CD14-positive monocyte (primary cell): ENCODE measurements at regions not wholly inside any gene's neighbourhood (a gene's known extent, or its start where the extent isn't known, plus 50 kb on each side); places are given as distances from the start of the nearest gene placed in this dataset.

Experiments used
- DNase-seq, 3 donors: peaks; one replicate each; pipeline ENCODE4 v3.0.0-alpha.2; 2011 to 2022
- H2AFZ ChIP-seq: 2 replicates; pipeline ENCODE4 v1.6.0; 2012; ENCODE audit warnings: mild to moderate bottlenecking, low read depth, low read length, inconsistent platforms; ENCODE audit not compliant: insufficient read depth, poor library complexity, severe bottlenecking
- H3K27ac ChIP-seq, 2 donors: 1 replicate in 1 of 2; 2 replicates in 1 of 2; pipeline ENCODE4 v1.5.1; 2012 to 2013; ENCODE audit warnings: low read length in 2 of 2, control low read depth in 1 of 2, inconsistent platforms in 1 of 2, low read depth in 1 of 2, mild to moderate bottlenecking in 1 of 2
- H3K27me3 ChIP-seq, 2 donors: one replicate each; pipeline versions ENCODE4 v1.6.0 to v1.6.1; 2011 to 2013; ENCODE audit warnings: low read length in 2 of 2; ENCODE audit not compliant: control insufficient read depth in 2 of 2, insufficient read depth in 2 of 2
- H3K36me3 ChIP-seq, 2 donors: replicated peaks in 1 of 2; 1 replicate in 1 of 2; 2 replicates in 1 of 2; pipeline versions ENCODE4 v1.5.1 to v1.6.1; 2012 to 2013; ENCODE audit warnings: low read length in 2 of 2, control low read depth in 1 of 2, inconsistent platforms in 1 of 2, mild to moderate bottlenecking in 1 of 2; ENCODE audit not compliant: insufficient read depth in 2 of 2, control insufficient read depth in 1 of 2
- H3K4me1 ChIP-seq, 2 donors: 1 replicate in 1 of 2; 2 replicates in 1 of 2; pipeline versions ENCODE4 v1.5.1 to v1.6.1; 2012 to 2013; ENCODE audit warnings: low read length in 2 of 2, control low read depth in 1 of 2, inconsistent platforms in 1 of 2, mild to moderate bottlenecking in 1 of 2, moderate library complexity in 1 of 2; ENCODE audit not compliant: insufficient read depth in 2 of 2, control insufficient read depth in 1 of 2
- H3K4me2 ChIP-seq: replicated peaks from 2 replicates; pipeline ENCODE3; 2012; ENCODE audit warnings: low read length, moderate library complexity, mild to moderate bottlenecking; ENCODE audit not compliant: poor library complexity, severe bottlenecking; ENCODE audit errors: extremely low read depth
- H3K4me3 ChIP-seq, 3 experiments: fragments of 200-600 bp in 1 of 3; sonication (generic) in 1 of 3; replicated peaks in 1 of 3; 1 replicate in 2 of 3; 2 replicates in 1 of 3; pipeline ENCODE4 v1.5.1; 2011 to 2013; ENCODE audit warnings: low read length in 3 of 3, mild to moderate bottlenecking in 3 of 3, control low read depth in 2 of 3, low read depth in 2 of 3, inconsistent platforms in 1 of 3, moderate library complexity in 1 of 3
- H3K79me2 ChIP-seq: 2 replicates; pipeline ENCODE4 v1.6.0; 2012; ENCODE audit warnings: mild to moderate bottlenecking, control low read depth, inconsistent platforms, low read length, moderate library complexity; ENCODE audit not compliant: insufficient read depth
- H3K9ac ChIP-seq: 2 replicates; pipeline ENCODE4 v1.6.0; 2017; ENCODE audit warnings: low read length, mild to moderate bottlenecking; ENCODE audit not compliant: insufficient read depth, poor library complexity, severe bottlenecking
- H3K9me3 ChIP-seq, 2 donors: replicated peaks in 1 of 2; 1 replicate in 1 of 2; 2 replicates in 1 of 2; pipeline versions ENCODE4 v1.5.1 to v1.6.1; 2012 to 2013; ENCODE audit warnings: low read length in 2 of 2, control low read depth in 1 of 2; ENCODE audit not compliant: control insufficient read depth in 1 of 2, insufficient read depth in 1 of 2
- H4K20me1 ChIP-seq: 2 replicates; pipeline ENCODE4 v1.6.0; 2012; ENCODE audit warnings: mild to moderate bottlenecking, low read length, control low read depth, moderate library complexity; ENCODE audit not compliant: insufficient read depth
- H3K27ac Mint-ChIP-seq, 7 donors: one replicate each; pipeline ENCODE4 v1.8.0; 2020; ENCODE audit warnings: mild to moderate bottlenecking in 7 of 7, mixed read lengths in 7 of 7, moderate library complexity in 6 of 7, inconsistent platforms in 2 of 7
- H3K27me3 Mint-ChIP-seq, 3 donors: one replicate each; pipeline ENCODE4 v1.8.0; 2021 to 2022; ENCODE audit warnings: low read depth in 3 of 3, mild to moderate bottlenecking in 3 of 3, mixed read lengths in 3 of 3, moderate library complexity in 3 of 3, inconsistent platforms in 1 of 3
- H3K36me3 Mint-ChIP-seq, 2 donors: one replicate each; pipeline ENCODE4 v1.8.0; 2020; ENCODE audit warnings: mixed read lengths in 2 of 2, inconsistent platforms in 1 of 2, mild to moderate bottlenecking in 1 of 2
- H3K4me1 Mint-ChIP-seq: one replicate; pipeline ENCODE4 v1.8.0; 2020; ENCODE audit warnings: mild to moderate bottlenecking, mixed read lengths
- H3K4me3 Mint-ChIP-seq, 2 donors: one replicate each; pipeline ENCODE4 v1.8.0; 2020; ENCODE audit warnings: mild to moderate bottlenecking in 2 of 2, mixed read lengths in 2 of 2, moderate library complexity in 1 of 2
- H3K9me3 Mint-ChIP-seq, 7 donors: one replicate each; pipeline ENCODE4 v1.8.0; 2020 to 2022; ENCODE audit warnings: mixed read lengths in 7 of 7, mild to moderate bottlenecking in 6 of 7, moderate library complexity in 6 of 7, inconsistent platforms in 2 of 7
- CTCF ChIP-seq: fragments of 200-600 bp; IDR thresholded peaks from one replicate; pipeline ENCODE4 v1.8.0; 2022; ENCODE audit warnings: antibody characterized with exemption, mild to moderate bottlenecking
- WGBS: methylation state at CpG from one replicate; pipeline ENCODE4 v1.1.5; 2013; ENCODE audit warnings: missing lambda C conversion rate; ENCODE audit not compliant: insufficient coverage; 5-methylcytosine and 5-hydroxymethylcytosine counted together
- intact Hi-C, 2 donors: fragments of 100-400 bp; cut with micrococcal nuclease; formaldehyde crosslinking; loops; one replicate each; pipeline versions ENCODE4 v1.15.0 to v1.15.1; 2023

GRCh38 chr14:98138666-98139065 is 1133.3 kb downstream of the BCL11B start:
- H3K9me3 Mint-ChIP-seq, result no peaks in the 10 kb centered on the region

GRCh38 chr14:98140862-98141530 is 1131.0 kb downstream of the BCL11B start:
- no peaks in the 10 kb centered on the region for H3K4me1 Mint-ChIP-seq
- H3K27me3 ChIP-seq, result peaks cover 3% of the 10 kb centered on the region in 2 donors
- H3K4me3 ChIP-seq, result no peak overlapping the region
- H3K9ac ChIP-seq, result no peak overlapping the region
- no peak overlapping the region for H3K27ac ChIP-seq
- H3K9me3 Mint-ChIP-seq, result no peaks in the 10 kb centered on the region
- H3K4me1 ChIP-seq, result no peaks in the 10 kb centered on the region
- no peaks in the 10 kb centered on the region for H3K36me3 Mint-ChIP-seq
- WGBS, result 86% methylated on average over 2 of the region's 7 CpGs
- no peak for TF ChIP-seq CTCF
- no peaks in the 10 kb centered on the region for H3K36me3 ChIP-seq
- no peaks in the 10 kb centered on the region for H3K79me2 ChIP-seq
- H3K4me3 Mint-ChIP-seq, result no peak overlapping the region
- intact Hi-C loops, result no loop called here
- H3K27me3 Mint-ChIP-seq, result peaks cover 10 to 24% (median 15%) of the 10 kb centered on the region in 3 donors
- no peaks in the 10 kb centered on the region for H3K9me3 ChIP-seq
- peak overlapping the region in 1 of 7 donors; percentile 21 for H3K27ac Mint-ChIP-seq
- no peak for DNase-seq
- H3K4me2 ChIP-seq, result no peak overlapping the region
- H4K20me1 ChIP-seq, result no peaks in the 10 kb centered on the region
- no peak overlapping the region for H2AFZ ChIP-seq

More at GRCh38 chr14:98138666-98139065, 1133.3 kb downstream of the BCL11B start:
- H3K4me2 ChIP-seq, result no peak overlapping the region
- no peaks in the 10 kb centered on the region for H3K4me1 ChIP-seq
- no peaks in the 10 kb centered on the region for H3K79me2 ChIP-seq
- Mint-ChIP-seq H3K4me1 (no peaks in the 10 kb centered on the region), H3K27me3 (peaks cover 15 to 24% (median 15%) of the 10 kb centered on the region in 3 donors), H3K4me3 (no peak overlapping the region), H3K27ac (no peak overlapping the region), H3K36me3 (no peaks in the 10 kb centered on the region)
- no peak overlapping the region for H3K9ac ChIP-seq
- H3K9me3 ChIP-seq, result no peaks in the 10 kb centered on the region
- H4K20me1 ChIP-seq, result no peaks in the 10 kb centered on the region
- intact Hi-C loops, result loop anchor here (1.0 to 5.0 kb wide), 2 partner anchors 1128 to 1129 kb away; no protein-coding TSS in a partner anchor
- DNase-seq, result peak in 1 of 3 donors; percentile 4
- peak; percentile 63 for TF ChIP-seq CTCF
- no peak overlapping the region for H3K27ac ChIP-seq
- H3K27me3 ChIP-seq, result peaks cover 3% of the 10 kb centered on the region in 2 donors
- no peaks in the 10 kb centered on the region for H3K36me3 ChIP-seq
- H2AFZ ChIP-seq, result no peak overlapping the region
- H3K4me3 ChIP-seq, result no peak overlapping the region
- WGBS, result 2% methylated on average over 6 of the region's 6 CpGs
